Endothelial cell (in vitro differentiated cells): ENCODE measurements at regions not wholly inside any gene's neighbourhood (a gene's known extent, or its start where the extent isn't known, plus 50 kb on each side); places are given as distances from the start of the nearest gene placed in this dataset.

Source experiments
- DNase-seq: peaks from one replicate; pipeline ENCODE4 v3.0.0; 2021; ENCODE audit warnings: low spot score
- H3K27ac Mint-ChIP-seq: one replicate; pipeline ENCODE4 v1.8.0; 2021; ENCODE audit warnings: mixed read lengths, inconsistent platforms; ENCODE audit not compliant: unreplicated experiment
- H3K27me3 Mint-ChIP-seq: one replicate; pipeline ENCODE4 v1.8.0; 2021; ENCODE audit warnings: mild to moderate bottlenecking, moderate library complexity, mixed read lengths, inconsistent platforms; ENCODE audit not compliant: unreplicated experiment
- H3K36me3 Mint-ChIP-seq: one replicate; pipeline ENCODE4 v1.8.0; 2021; ENCODE audit warnings: mild to moderate bottlenecking, low read depth, mixed read lengths, inconsistent platforms; ENCODE audit not compliant: unreplicated experiment
- H3K4me1 Mint-ChIP-seq: one replicate; pipeline ENCODE4 v1.8.0; 2021; ENCODE audit warnings: mild to moderate bottlenecking, mixed read lengths, inconsistent platforms; ENCODE audit not compliant: unreplicated experiment
- H3K4me3 Mint-ChIP-seq: one replicate; pipeline ENCODE4 v1.8.0; 2021; ENCODE audit warnings: mild to moderate bottlenecking, mixed read lengths, inconsistent platforms; ENCODE audit not compliant: unreplicated experiment
- H3K9me3 Mint-ChIP-seq: one replicate; pipeline ENCODE4 v1.8.0; 2021; ENCODE audit warnings: mixed read lengths, inconsistent platforms; ENCODE audit not compliant: unreplicated experiment
- TF ChIP-seq, protein P1 (sequence below): fragments of 200-600 bp; sonication (generic); IDR thresholded peaks from one replicate; pipeline ENCODE4 v1.5.0; 2021; ENCODE audit warnings: antibody characterized with exemption; ENCODE audit not compliant: unreplicated experiment

DNA sequence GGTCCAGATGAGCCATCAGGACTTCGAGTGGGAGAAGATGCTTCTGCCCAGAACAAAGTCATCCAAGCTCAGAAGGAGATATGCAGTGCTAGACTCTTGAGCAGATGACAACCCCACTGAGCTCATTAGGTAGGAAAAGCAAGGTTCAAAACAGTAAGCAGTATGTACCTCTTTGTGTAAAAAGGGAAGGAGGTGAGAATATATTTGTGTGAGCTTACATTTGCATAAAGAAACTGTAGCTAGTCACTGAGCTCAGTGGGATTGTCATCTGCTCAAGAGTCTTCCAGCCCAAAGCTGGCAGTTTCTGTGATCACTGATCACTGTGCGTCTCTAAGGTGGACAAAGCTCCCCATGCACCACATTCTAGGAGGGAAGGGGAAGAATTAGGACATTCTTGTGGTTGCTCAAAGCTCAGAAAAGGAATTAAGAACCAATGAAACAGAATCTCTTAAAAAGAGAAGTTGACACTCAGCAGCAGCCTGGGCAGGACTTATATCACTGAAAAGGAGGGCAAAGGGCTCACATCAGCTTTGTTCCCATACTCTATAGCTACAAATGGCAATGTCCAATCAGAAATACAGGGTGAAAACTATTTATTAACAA is 90.0 kb upstream of the MAFB start:
- H3K9me3 Mint-ChIP-seq, result no peaks in the 10 kb centered on the region
- peaks cover 2% of the 10 kb centered on the region for H3K27me3 Mint-ChIP-seq
- peaks cover 12% of the 10 kb centered on the region for H3K4me1 Mint-ChIP-seq
- no peaks in the 10 kb centered on the region for H3K36me3 Mint-ChIP-seq
- TF ChIP-seq, protein P1, sequence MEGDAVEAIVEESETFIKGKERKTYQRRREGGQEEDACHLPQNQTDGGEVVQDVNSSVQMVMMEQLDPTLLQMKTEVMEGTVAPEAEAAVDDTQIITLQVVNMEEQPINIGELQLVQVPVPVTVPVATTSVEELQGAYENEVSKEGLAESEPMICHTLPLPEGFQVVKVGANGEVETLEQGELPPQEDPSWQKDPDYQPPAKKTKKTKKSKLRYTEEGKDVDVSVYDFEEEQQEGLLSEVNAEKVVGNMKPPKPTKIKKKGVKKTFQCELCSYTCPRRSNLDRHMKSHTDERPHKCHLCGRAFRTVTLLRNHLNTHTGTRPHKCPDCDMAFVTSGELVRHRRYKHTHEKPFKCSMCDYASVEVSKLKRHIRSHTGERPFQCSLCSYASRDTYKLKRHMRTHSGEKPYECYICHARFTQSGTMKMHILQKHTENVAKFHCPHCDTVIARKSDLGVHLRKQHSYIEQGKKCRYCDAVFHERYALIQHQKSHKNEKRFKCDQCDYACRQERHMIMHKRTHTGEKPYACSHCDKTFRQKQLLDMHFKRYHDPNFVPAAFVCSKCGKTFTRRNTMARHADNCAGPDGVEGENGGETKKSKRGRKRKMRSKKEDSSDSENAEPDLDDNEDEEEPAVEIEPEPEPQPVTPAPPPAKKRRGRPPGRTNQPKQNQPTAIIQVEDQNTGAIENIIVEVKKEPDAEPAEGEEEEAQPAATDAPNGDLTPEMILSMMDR, result no peak
- no peak for DNase-seq
- H3K4me3 Mint-ChIP-seq, result no peak overlapping the region
- H3K27ac Mint-ChIP-seq, result no peak overlapping the region

DNA sequence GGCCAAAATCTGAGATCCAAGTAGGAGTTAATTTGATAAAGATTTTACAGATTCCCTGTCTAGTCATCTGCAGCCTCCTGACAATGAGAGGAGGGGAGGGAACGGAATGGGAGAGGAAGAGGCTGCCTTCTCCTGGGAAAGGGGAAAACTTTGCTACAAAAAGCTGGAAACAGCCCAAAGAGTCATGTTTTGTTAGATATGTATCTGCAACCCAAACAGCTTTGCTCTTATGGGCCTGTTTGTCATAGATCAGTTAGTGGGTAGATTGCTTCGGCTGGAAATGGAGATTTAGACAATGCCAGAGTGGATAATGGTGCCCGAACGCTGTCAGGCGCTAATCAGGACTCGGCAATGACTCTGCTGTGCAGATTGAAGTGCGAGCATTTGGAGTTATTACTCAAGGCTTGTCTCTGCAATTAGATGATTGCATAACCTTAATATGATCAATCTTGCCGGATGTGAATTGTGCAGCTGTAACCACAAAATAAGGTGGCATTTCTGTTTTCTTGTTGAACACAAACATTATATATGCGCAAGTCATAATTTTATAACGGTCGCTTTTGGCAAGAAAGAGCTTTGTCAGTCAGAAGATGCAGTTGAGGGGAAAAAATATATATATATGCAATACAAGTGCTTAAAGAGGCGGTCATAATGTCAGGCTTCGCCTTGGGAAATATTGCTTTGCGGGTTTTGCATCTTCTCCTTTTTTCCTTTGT is 92.4 kb upstream of the MAFB start:
- Mint-ChIP-seq H3K36me3 (no peaks in the 10 kb centered on the region), H3K9me3 (no peaks in the 10 kb centered on the region), H3K4me1 (peaks cover 5% of the 10 kb centered on the region), H3K4me3 (no peak overlapping the region), H3K27me3 (peaks cover 4% of the 10 kb centered on the region), H3K27ac (no peak overlapping the region)
- TF ChIP-seq, protein P1, result no peak
- DNase-seq, result no peak

DNA sequence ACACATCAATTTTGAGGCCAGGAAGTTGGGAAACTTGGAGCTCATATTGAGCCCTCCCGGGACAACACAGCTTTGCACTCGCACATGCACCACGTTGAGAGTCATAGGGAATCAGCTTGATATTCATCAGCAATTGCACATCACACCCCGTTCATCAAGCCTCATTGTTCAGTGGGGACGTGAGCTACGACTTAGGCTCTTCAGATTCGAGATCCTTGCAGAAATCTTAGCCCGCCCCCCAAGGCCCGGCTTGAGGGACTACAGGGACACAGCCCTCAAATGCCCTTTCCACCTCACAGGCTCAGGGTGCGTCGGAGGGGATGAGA is 93.0 kb upstream of the MAFB start:
- no peak overlapping the region for H3K4me3 Mint-ChIP-seq
- TF ChIP-seq, protein P1, result no peak
- DNase-seq, result no peak

DNA sequence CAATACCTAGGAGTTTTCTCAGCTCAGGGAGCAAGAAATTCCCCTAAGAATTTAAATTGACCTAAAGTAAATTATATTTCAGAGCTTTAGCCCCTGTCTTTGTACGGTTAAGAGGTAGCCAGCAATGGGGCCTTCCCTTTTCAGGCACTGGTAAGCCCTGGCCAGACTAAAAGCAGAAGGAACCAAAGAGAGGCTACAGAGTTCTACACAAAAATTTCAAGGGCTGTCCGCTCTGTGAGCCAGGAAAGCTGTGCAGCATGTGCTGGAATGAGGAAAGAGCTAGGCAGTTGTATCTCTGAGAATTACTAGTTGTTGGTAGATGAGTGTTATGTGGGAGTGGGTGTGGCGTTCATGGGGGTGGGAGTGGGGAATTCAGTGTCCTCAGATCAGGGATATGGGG is 96.3 kb upstream of the MAFB start:
- Mint-ChIP-seq H3K4me3 (no peak overlapping the region), H3K36me3 (no peaks in the 10 kb centered on the region), H3K27ac (no peak overlapping the region), H3K27me3 (peaks cover 6% of the 10 kb centered on the region), H3K4me1 (peaks cover 5% of the 10 kb centered on the region), H3K9me3 (no peaks in the 10 kb centered on the region)
- DNase-seq, result no peak
- TF ChIP-seq, protein P1, result no peak

More for the DNA sequence above, 93.0 kb upstream of the MAFB start:
- H3K27ac Mint-ChIP-seq, result no peak overlapping the region
- no peaks in the 10 kb centered on the region for H3K9me3 Mint-ChIP-seq
- peaks cover 5% of the 10 kb centered on the region for H3K4me1 Mint-ChIP-seq
- H3K27me3 Mint-ChIP-seq, result peaks cover 6% of the 10 kb centered on the region
- H3K36me3 Mint-ChIP-seq, result no peaks in the 10 kb centered on the region

DNA sequence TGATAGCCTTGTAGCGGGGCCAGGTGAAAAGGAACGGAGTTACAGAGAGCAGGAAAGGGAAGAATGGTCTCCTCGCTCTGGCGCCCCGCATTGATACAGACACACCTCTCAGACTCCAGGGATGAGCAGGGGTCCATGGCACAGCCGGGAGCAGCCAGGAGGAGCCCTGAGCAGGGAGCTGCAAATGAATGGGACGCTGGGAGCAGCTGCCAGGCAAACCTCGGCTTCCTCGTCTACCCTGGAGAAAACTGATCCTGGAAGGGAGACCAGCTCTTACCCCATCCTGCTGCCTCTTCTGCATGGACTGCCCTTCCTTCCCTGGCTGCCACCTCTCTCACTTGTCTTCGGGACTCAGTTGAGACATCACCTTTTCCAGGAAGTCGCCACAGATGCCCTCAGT is 97.3 kb upstream of the MAFB start:
- H3K4me1 Mint-ChIP-seq, result peaks cover 5% of the 10 kb centered on the region
- no peak for DNase-seq
- no peaks in the 10 kb centered on the region for H3K9me3 Mint-ChIP-seq
- no peak overlapping the region for H3K4me3 Mint-ChIP-seq
- peaks cover 6% of the 10 kb centered on the region for H3K27me3 Mint-ChIP-seq
- TF ChIP-seq, protein P1, result no peak
- no peaks in the 10 kb centered on the region for H3K36me3 Mint-ChIP-seq
- no peak overlapping the region for H3K27ac Mint-ChIP-seq
